Osteoblast (primary cell): ENCODE measurements at regions not wholly inside any gene's neighbourhood (a gene's known extent, or its start where the extent isn't known, plus 50 kb on each side); places are given as distances from the start of the nearest gene placed in this dataset.

Experiments used
- DNase-seq: peaks from one replicate; pipeline ENCODE4 v3.0.0; 2011; ENCODE audit warnings: low spot score, mixed read lengths; ENCODE audit not compliant: insufficient read length; ENCODE audit errors: missing footprints
- H2AFZ ChIP-seq: 2 replicates; pipeline ENCODE4 v1.6.0; 2011; ENCODE audit warnings: mild to moderate bottlenecking, low read length
- H3K27ac ChIP-seq: 2 replicates; pipeline ENCODE4 v1.5.1; 2011; ENCODE audit warnings: mild to moderate bottlenecking, low read depth, low read length, moderate library complexity
- H3K27me3 ChIP-seq: 2 replicates; pipeline ENCODE4 v1.6.0; 2012; ENCODE audit warnings: mild to moderate bottlenecking, control low read depth, inconsistent platforms, low read length, moderate library complexity; ENCODE audit not compliant: insufficient read depth
- H3K36me3 ChIP-seq: 2 replicates; pipeline ENCODE4 v1.5.1; 2011; ENCODE audit warnings: mild to moderate bottlenecking, low read length, control low read depth, moderate library complexity; ENCODE audit not compliant: insufficient read depth
- H3K4me1 ChIP-seq: 2 replicates; pipeline ENCODE4 v1.5.1; 2011; ENCODE audit warnings: mild to moderate bottlenecking, low read length, control low read depth, moderate library complexity; ENCODE audit not compliant: insufficient read depth
- H3K4me2 ChIP-seq: 2 replicates; pipeline ENCODE4 v1.6.0; 2011; ENCODE audit warnings: mild to moderate bottlenecking, low read length; ENCODE audit not compliant: insufficient read depth
- H3K4me3 ChIP-seq: fragments of 200-600 bp; sonication (generic); 3 replicates; pipeline ENCODE4 v1.5.1; 2012; ENCODE audit warnings: mild to moderate bottlenecking, low read length, inconsistent platforms; ENCODE audit not compliant: insufficient read depth
- H3K79me2 ChIP-seq: 2 replicates; pipeline ENCODE4 v1.6.0; 2012; ENCODE audit warnings: mild to moderate bottlenecking, low read length, control low read depth, inconsistent platforms; ENCODE audit not compliant: insufficient read depth
- H3K9me3 ChIP-seq: 2 replicates; pipeline ENCODE4 v1.5.1; 2011; ENCODE audit warnings: low read depth, low read length, control low read depth
- H4K20me1 ChIP-seq: 2 replicates; pipeline ENCODE4 v1.6.0; 2012; ENCODE audit warnings: mild to moderate bottlenecking, low read length, control low read depth; ENCODE audit not compliant: insufficient read depth
- CTCF ChIP-seq: IDR thresholded peaks from 2 replicates; pipeline ENCODE4 v1.5.1; 2011; ENCODE audit warnings: mild to moderate bottlenecking, low read depth, low read length, moderate library complexity; ENCODE audit errors: extremely low read depth

GRCh38 chr4:32917586-32917985 lies 2197.4 kb downstream of the PCDH7 start:
- no peak for DNase-seq
- no peak for TF ChIP-seq CTCF
- Histone ChIP-seq H3K27me3 (no peaks in the 10 kb centered on the region), H3K9me3 (no peaks in the 10 kb centered on the region), H3K4me3 (no peak overlapping the region), H3K36me3 (no peaks in the 10 kb centered on the region), H4K20me1 (no peaks in the 10 kb centered on the region), H3K79me2 (no peaks in the 10 kb centered on the region), H3K4me1 (no peaks in the 10 kb centered on the region), H2AFZ (no peak overlapping the region), H3K27ac (no peak overlapping the region), H3K4me2 (no peak overlapping the region)

- H2AFZ ChIP-seq: no peak overlapping the region
- H3K27ac ChIP-seq: no peak overlapping the region
- H3K4me2 ChIP-seq: no peak overlapping the region
- DNase-seq: peak; percentile 14
- TF ChIP-seq CTCF: no peak
- no peaks in the 10 kb centered on the region for H3K4me1 ChIP-seq
- H3K79me2 ChIP-seq: no peaks in the 10 kb centered on the region
- no peaks in the 10 kb centered on the region for H4K20me1 ChIP-seq
- H3K27me3 ChIP-seq: no peaks in the 10 kb centered on the region
- H3K4me3 ChIP-seq: no peak overlapping the region
- H3K36me3 ChIP-seq: no peaks in the 10 kb centered on the region
- H3K9me3 ChIP-seq: no peaks in the 10 kb centered on the region
Observed at GRCh38 chr4:32929796-32930699, 2209.9 kb downstream of the PCDH7 start.

GRCh38 chr4:32930700-32931099 lies 2210.5 kb downstream of the PCDH7 start:
- no peak for DNase-seq
- Histone ChIP-seq H3K4me2 (no peak overlapping the region), H3K4me1 (no peaks in the 10 kb centered on the region), H2AFZ (no peak overlapping the region), H3K36me3 (no peaks in the 10 kb centered on the region), H3K9me3 (no peaks in the 10 kb centered on the region), H3K79me2 (no peaks in the 10 kb centered on the region), H3K4me3 (no peak overlapping the region), H3K27ac (no peak overlapping the region), H4K20me1 (no peaks in the 10 kb centered on the region), H3K27me3 (no peaks in the 10 kb centered on the region)
- TF ChIP-seq CTCF: no peak

GRCh38 chr4:32931475-32931874 lies 2211.3 kb downstream of the PCDH7 start:
- Histone ChIP-seq H3K79me2 (no peaks in the 10 kb centered on the region), H3K9me3 (no peaks in the 10 kb centered on the region), H4K20me1 (no peaks in the 10 kb centered on the region), H3K27ac (no peak overlapping the region), H2AFZ (no peak overlapping the region), H3K36me3 (no peaks in the 10 kb centered on the region), H3K4me3 (no peak overlapping the region), H3K4me1 (no peaks in the 10 kb centered on the region), H3K27me3 (no peaks in the 10 kb centered on the region), H3K4me2 (no peak overlapping the region)
- no peak for DNase-seq
- no peak for TF ChIP-seq CTCF
